HG02588 (cell line): ENCODE measurements at regions not wholly inside any gene's neighbourhood (a gene's known extent, or its start where the extent isn't known, plus 50 kb on each side); places are given as distances from the start of the nearest gene placed in this dataset.

Source experiments
- ATAC-seq: cut with Tn5 transposase; IDR thresholded peaks from one replicate; pipeline ENCODE4 v1.9.1; 2021; ENCODE audit warnings: mild to moderate bottlenecking, moderate library complexity; ENCODE audit not compliant: unreplicated experiment

GRCh38 chr16:72422308-72422897 lies 250.4 kb upstream of the PMFBP1 start:
- ATAC-seq = no peak

- no peak for ATAC-seq
Measured at GRCh38 chr16:72419638-72420037, 247.7 kb upstream of the PMFBP1 start.

GRCh38 chr16:72415379-72415778 lies 243.4 kb upstream of the PMFBP1 start:
- ATAC-seq = no peak

GRCh38 chr16:72410492-72410891 lies 238.5 kb upstream of the PMFBP1 start:
- ATAC-seq = no peak

GRCh38 chr16:72409423-72409822 lies 237.5 kb upstream of the PMFBP1 start:
- ATAC-seq = no peak

- ATAC-seq = no peak
Measured at GRCh38 chr16:72406390-72406789, 234.4 kb upstream of the PMFBP1 start.

- ATAC-seq = no peak
Measured at GRCh38 chr16:72404299-72404698, 232.3 kb upstream of the PMFBP1 start.

GRCh38 chr16:72401084-72401361 lies 229.1 kb upstream of the PMFBP1 start:
- ATAC-seq = no peak

GRCh38 chr16:72400257-72401083 lies 228.5 kb upstream of the PMFBP1 start:
- no peak for ATAC-seq

- no peak for ATAC-seq
Measured at GRCh38 chr16:72399811-72400210, 227.9 kb upstream of the PMFBP1 start.

GRCh38 chr16:72397876-72398275 lies 225.9 kb upstream of the PMFBP1 start:
- ATAC-seq = no peak

- no peak for ATAC-seq
Measured at GRCh38 chr16:72394526-72394925, 222.6 kb upstream of the PMFBP1 start.

GRCh38 chr16:72389791-72390190 lies 217.8 kb upstream of the PMFBP1 start:
- no peak for ATAC-seq

GRCh38 chr16:72388007-72388406 lies 216.1 kb upstream of the PMFBP1 start:
- ATAC-seq = no peak

GRCh38 chr16:72384651-72385050 lies 212.7 kb upstream of the PMFBP1 start:
- no peak for ATAC-seq

GRCh38 chr16:72380283-72380682 lies 208.3 kb upstream of the PMFBP1 start:
- ATAC-seq = no peak

GRCh38 chr16:72373201-72373600 lies 201.2 kb upstream of the PMFBP1 start:
- ATAC-seq = no peak

GRCh38 chr16:72372087-72373045 lies 200.4 kb upstream of the PMFBP1 start:
- ATAC-seq = no peak

GRCh38 chr16:72371307-72372086 lies 199.5 kb upstream of the PMFBP1 start:
- ATAC-seq = no peak

- no peak for ATAC-seq
Measured at GRCh38 chr16:72369274-72369673, 197.3 kb upstream of the PMFBP1 start.

GRCh38 chr16:72367851-72368250 lies 195.9 kb upstream of the PMFBP1 start:
- ATAC-seq = no peak
